Activated T-helper 2 cell treated with anti-CD3 and anti-CD28 coated beads, Interferon-gamma antibody, Interleukin-2, Interleukin-4, amounts not matched to agents 10 μg/mL and 5 μg/mL and 100 μg/mL, durations not matched to agents 14 hours and 24 hours and 36 hours (primary cell): ENCODE measurements at regions not wholly inside any gene's neighbourhood (a gene's known extent, or its start where the extent isn't known, plus 50 kb on each side); places are given as distances from the start of the nearest gene placed in this dataset.
"Not testable (repeated sequence)": the region's sequence is repeated elsewhere in the genome, so short reads cannot be mapped to it uniquely, and the experiment has no call there.

ENCODE experiments used
- DNase-seq: peaks from one replicate; pipeline ENCODE4 v3.0.0; 2021; ENCODE audit warnings: low spot score
- H3K27ac Mint-ChIP-seq: one replicate; pipeline ENCODE4 v1.8.0; 2021; ENCODE audit warnings: mixed read lengths
- H3K27me3 Mint-ChIP-seq: one replicate; pipeline ENCODE4 v1.8.0; 2021; ENCODE audit warnings: low read depth, mixed read lengths
- H3K36me3 Mint-ChIP-seq: one replicate; pipeline ENCODE4 v1.8.0; 2021; ENCODE audit warnings: low read depth, mixed read lengths
- H3K4me1 Mint-ChIP-seq: one replicate; pipeline ENCODE4 v1.8.0; 2021; ENCODE audit warnings: low read depth, mixed read lengths
- H3K4me3 Mint-ChIP-seq: one replicate; pipeline ENCODE4 v1.8.0; 2021; ENCODE audit warnings: low read depth, mild to moderate bottlenecking, moderate library complexity, mixed read lengths
- H3K9me3 Mint-ChIP-seq: one replicate; pipeline ENCODE4 v1.8.0; 2021; ENCODE audit warnings: mixed read lengths
- intact Hi-C: fragments of 100-400 bp; cut with micrococcal nuclease; formaldehyde crosslinking; loops from one replicate; pipeline ENCODE4 v1.15.1; 2023

DNA sequence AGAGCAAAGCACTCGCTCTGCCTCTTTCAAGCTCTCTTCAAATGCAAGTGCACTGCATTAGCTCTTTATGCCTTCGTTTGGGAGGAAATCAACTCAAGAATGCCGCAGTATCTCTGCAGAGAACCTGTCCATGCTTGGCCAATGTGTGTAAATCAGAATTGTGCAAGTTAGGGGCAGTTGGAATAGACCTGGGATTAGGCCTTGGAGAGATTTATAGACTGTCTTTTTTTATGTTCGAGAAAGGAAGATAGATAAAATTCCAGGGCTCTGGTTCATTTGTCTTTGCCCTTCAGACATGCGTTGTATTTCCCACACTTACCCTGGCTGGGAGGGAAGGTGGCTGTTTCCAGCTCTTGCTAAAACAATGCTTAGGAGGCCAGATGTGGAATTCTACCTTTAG is 163.7 kb downstream of the MOBP start:
- Mint-ChIP-seq H3K9me3 (peaks cover 7% of the 10 kb centered on the region), H3K36me3 (no peaks in the 10 kb centered on the region), H3K27ac (no peak overlapping the region), H3K27me3 (peaks cover 5% of the 10 kb centered on the region), H3K4me1 (no peaks in the 10 kb centered on the region), H3K4me3 (no peak overlapping the region)
- no peak for DNase-seq
- intact Hi-C loops: no loop called here

DNA sequence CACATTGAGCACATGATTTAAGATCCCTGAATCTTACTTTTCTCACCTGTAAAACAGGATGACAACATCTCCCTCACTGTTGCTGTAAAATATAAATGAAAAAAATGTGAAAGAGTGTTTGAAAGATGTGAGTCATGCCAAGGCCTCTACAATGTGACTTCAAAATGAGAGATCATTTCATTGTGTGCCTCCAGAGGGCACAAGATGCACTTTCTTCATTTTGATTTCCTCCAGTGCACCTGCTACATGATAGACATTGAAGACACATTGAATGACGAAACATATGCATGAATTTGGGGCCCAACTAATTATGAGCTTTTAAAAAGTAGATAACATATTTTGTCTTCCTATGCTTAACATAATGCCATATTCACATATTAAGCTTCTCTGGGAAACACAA is 170.3 kb downstream of the MOBP start:
- H3K4me3 Mint-ChIP-seq: no peak overlapping the region
- no peaks in the 10 kb centered on the region for H3K36me3 Mint-ChIP-seq
- intact Hi-C loops: loop anchor here (2.0 kb wide), 1 partner anchor 97 kb away; no protein-coding TSS in a partner anchor
- peaks cover 28% of the 10 kb centered on the region for H3K4me1 Mint-ChIP-seq
- H3K27me3 Mint-ChIP-seq: peaks cover 1% of the 10 kb centered on the region
- no peaks in the 10 kb centered on the region for H3K9me3 Mint-ChIP-seq
- no peak for DNase-seq
- no peak overlapping the region for H3K27ac Mint-ChIP-seq

DNA sequence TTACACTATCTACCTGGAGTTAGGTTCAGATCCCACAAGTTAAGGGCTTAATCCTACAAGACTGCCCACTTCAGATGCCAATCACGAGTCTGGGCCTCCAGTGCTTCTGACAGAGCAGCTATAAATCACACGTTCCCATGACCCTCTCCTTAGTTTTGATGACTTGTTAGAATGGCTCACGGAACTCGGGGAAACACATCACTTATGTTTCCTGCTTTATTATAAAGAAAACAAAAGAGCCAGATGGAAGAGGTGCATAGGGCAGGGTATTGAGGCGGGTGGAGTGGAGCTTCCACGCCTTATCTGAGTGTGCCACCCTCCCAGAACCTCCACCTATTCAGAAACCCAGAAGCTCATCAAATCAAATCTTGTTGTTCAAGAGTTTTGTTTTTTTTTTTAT is 170.8 kb downstream of the MOBP start:
- Mint-ChIP-seq H3K27ac (no peak overlapping the region), H3K4me3 (no peak overlapping the region), H3K27me3 (peaks cover 1% of the 10 kb centered on the region), H3K9me3 (no peaks in the 10 kb centered on the region), H3K36me3 (no peaks in the 10 kb centered on the region), H3K4me1 (peaks cover 28% of the 10 kb centered on the region)
- DNase-seq: no peak
- intact Hi-C loops: loop anchor here (2.0 kb wide), 1 partner anchor 98 kb away; no protein-coding TSS in a partner anchor

DNA sequence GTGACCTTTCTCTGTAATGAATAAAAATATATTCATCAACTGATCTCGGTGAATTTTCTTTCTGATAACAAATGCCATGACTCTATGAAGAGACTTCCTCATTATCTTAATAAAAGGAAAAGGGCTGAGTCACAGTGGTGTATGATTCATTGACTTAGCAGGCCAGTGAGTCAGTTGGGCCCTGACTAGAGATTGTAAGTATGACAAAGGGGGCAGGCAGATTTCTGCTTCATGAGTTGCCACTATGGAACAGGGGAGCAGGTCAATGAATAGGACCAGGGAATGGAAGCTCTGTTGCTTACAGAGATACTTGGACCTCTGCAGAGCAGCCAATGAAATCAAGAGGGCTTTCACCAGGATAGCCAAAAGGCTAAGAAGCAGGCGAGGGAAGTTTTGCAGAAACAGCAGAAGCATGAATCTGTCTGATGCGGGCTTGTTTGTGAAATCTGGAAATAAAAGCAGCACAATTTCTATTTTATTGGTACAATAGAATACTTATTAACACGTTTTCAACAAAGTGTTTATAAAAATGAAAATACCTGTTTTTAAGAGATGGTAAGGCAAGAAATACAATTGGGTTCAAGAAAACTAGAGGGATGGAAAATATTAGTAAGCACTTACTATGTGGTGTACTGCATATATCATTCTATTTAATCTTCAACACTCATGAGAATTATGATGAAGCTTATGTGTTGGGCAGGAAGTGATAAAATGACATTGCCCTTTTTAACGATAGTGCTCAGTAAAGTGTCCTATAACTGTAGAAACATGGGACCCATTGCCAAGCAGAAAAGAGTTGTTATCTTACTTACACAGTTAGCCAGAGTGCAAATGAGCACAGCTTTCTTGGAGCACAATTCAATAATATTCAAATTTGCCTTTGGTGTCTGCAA is 169.8 kb upstream of the MYRIP start:
- peak; percentile 12 for DNase-seq
- H3K4me3 Mint-ChIP-seq: peak overlapping the region; percentile 58
- H3K4me1 Mint-ChIP-seq: peaks cover 28% of the 10 kb centered on the region
- intact Hi-C loops: loop anchor here (2.0 to 10.0 kb wide), 2 partner anchors 75 to 99 kb away; no protein-coding TSS in a partner anchor
- no peaks in the 10 kb centered on the region for H3K9me3 Mint-ChIP-seq
- peaks cover under 1% of the 10 kb centered on the region for H3K27me3 Mint-ChIP-seq
- H3K27ac Mint-ChIP-seq: peak overlapping the region; percentile 90
- H3K36me3 Mint-ChIP-seq: no peaks in the 10 kb centered on the region

DNA sequence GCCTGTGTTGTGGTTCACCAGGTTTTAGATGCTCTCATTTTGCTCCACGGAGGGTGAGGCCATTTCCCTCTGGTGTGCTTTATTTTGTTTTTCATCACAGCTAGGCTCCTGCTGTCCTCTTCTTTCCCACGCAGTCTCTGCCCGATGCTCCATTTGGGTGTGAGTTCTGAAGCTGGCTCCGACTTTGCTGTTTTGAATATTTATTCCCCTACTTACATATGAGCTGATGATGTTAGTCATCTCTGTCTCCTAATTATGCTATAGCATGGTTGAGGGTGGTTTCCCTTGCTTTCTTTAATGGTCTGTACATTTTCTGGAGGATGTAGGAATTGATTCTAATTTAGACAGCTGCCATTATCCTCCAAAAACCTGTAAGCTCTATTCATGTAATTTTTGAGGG is 168.1 kb upstream of the MYRIP start:
- Mint-ChIP-seq H3K4me3 (peak overlapping the region; percentile 11), H3K9me3 (no peaks in the 10 kb centered on the region), H3K36me3 (no peaks in the 10 kb centered on the region)

DNA sequence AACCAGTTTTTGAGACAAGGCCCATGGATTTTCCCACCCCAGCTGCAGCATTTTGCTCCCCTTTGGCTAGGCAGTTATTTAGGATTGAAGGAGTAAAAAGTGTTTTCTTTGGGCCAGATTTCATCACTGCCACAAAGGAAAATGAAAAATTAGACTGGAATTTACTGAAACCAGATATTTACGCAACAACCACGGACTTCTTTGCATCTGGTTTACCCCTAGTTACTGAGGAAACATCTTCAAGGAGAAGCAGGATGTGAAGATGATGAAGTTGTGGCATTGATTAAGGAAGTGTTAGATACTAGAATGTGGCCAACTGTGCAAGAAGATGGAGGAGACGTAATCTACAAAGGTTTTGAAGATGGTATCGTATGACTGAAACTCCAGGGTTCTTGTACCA is 165.2 kb upstream of the MYRIP start:
- Mint-ChIP-seq H3K36me3 (no peaks in the 10 kb centered on the region), H3K4me3 (no peak overlapping the region), H3K4me1 (peaks cover 18% of the 10 kb centered on the region), H3K27ac (no peak overlapping the region), H3K27me3 (peaks cover 5% of the 10 kb centered on the region), H3K9me3 (no peaks in the 10 kb centered on the region)
- intact Hi-C loops: loop anchor here (10.0 kb wide), 1 partner anchor 71 kb away; no protein-coding TSS in a partner anchor
- DNase-seq: no peak

More for the DNA sequence above, 168.1 kb upstream of the MYRIP start:
- Mint-ChIP-seq H3K27ac (peak overlapping the region; percentile 29), H3K4me1 (peaks cover 28% of the 10 kb centered on the region), H3K27me3 (peaks cover 5% of the 10 kb centered on the region)
- DNase-seq: no peak
- intact Hi-C loops: loop anchor here (10.0 kb wide), 1 partner anchor 74 kb away; no protein-coding TSS in a partner anchor

DNA sequence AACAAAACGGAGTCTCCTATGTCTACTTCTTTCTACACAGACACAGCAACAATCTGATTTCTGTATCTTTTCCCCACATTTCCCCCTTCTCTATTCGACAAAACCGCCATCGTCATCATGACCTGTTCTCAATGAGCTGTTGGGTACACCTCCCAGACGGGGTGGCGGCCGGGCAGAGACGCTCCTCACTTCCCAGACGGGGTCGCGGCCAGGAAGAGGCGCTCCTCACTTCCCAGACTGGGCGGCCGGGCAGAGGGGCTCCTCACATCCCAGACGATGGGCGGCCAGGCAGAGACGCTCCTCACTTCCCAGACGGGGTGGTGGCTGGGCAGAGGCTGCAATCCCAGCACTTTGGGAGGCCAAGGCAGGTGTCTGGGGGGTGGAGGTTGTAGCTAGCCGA is 158.2 kb upstream of the MYRIP start:
- DNase-seq, H3K4me1 Mint-ChIP-seq, H3K36me3 Mint-ChIP-seq, H3K27me3 Mint-ChIP-seq, intact Hi-C loops, H3K27ac Mint-ChIP-seq, H3K4me3 Mint-ChIP-seq, H3K9me3 Mint-ChIP-seq: not testable (repeated sequence)

DNA sequence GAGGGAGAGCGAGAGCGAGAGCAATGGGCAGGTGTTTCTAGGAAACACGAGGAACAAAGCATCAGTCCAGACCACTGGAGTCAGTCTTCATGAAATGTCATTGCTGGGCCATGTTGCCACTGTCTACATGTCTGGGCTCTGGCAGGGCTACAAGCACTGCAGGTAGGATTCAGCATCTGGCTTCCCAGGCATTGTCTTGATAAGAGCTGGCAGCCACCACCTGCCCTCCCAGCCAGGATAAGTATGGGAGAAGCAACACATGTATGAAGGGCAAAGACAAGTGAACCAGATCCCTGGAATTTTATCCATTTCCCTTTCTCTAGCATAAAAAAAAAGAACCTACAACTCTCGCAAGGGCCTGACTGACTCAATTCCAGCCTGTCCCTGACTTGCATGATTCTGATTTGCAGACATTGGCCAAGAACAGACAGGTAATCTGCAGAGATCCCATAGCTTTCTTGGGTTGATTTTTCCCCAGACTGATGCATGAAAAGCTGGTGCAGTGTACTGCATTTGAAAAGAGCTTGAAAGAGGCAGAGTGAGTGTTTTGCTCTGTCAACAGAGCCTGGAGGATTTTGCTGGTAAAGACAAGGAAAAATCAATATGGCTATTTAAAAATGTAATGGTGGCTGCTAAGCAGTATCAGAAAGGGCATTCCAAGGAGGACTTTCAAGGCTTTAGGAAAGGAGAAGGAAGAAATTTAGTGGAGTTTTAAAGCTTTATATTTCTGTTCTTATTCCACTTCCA is 157.2 kb upstream of the MYRIP start:
- Mint-ChIP-seq H3K4me3 (no peak overlapping the region), H3K36me3 (no peaks in the 10 kb centered on the region), H3K27me3 (peaks cover 5% of the 10 kb centered on the region), H3K4me1 (no peaks in the 10 kb centered on the region), H3K9me3 (no peaks in the 10 kb centered on the region), H3K27ac (no peak overlapping the region)
- DNase-seq: no peak
- intact Hi-C loops: no loop called here

DNA sequence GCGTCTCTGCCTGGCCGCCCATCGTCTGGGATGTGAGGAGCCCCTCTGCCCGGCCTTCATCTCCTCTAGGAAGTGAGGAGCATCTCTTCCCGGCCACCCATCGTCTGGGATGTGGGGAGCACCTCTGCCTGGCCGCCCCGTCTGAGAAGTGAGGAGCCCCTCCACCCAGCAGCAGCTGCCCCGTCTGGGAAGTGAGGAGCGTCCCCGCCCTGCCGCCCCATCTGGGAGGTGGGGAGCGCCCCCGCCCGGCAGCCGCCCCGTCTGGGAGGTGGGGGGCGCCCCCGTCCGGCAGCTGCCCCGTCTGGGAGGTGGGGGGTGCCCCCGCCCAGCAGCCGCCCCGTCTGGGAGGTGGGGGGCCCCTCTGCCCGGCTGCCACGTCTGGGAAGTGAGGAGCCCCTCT is 153.7 kb upstream of the MYRIP start:
- H3K27me3 Mint-ChIP-seq, H3K27ac Mint-ChIP-seq, H3K4me3 Mint-ChIP-seq, intact Hi-C loops, H3K4me1 Mint-ChIP-seq, DNase-seq, H3K36me3 Mint-ChIP-seq, H3K9me3 Mint-ChIP-seq: not testable (repeated sequence)

DNA sequence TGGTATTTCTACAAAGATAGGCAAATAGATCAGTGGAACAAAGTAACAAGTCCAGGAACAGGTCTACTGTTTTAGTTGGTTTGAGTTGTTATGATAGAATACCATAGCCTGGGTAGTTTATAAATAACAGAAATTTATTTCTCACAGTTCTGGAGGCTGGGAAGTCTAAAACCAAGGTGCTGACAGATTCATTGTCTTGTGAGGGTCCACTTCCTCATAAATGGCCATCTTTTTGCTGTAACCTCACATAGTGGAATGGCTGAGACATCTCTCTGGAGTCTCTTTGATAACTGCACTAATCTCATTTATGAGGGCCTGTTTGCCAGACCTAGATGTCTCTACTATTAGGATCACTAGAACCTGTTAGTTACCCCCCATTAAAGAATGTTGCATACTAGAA is 152.3 kb upstream of the MYRIP start:
- Mint-ChIP-seq H3K27me3 (peaks cover 5% of the 10 kb centered on the region), H3K4me1 (no peaks in the 10 kb centered on the region), H3K36me3 (no peaks in the 10 kb centered on the region), H3K9me3 (no peaks in the 10 kb centered on the region), H3K4me3 (no peak overlapping the region), H3K27ac (no peak overlapping the region)
- DNase-seq: no peak
- intact Hi-C loops: no loop called here

DNA sequence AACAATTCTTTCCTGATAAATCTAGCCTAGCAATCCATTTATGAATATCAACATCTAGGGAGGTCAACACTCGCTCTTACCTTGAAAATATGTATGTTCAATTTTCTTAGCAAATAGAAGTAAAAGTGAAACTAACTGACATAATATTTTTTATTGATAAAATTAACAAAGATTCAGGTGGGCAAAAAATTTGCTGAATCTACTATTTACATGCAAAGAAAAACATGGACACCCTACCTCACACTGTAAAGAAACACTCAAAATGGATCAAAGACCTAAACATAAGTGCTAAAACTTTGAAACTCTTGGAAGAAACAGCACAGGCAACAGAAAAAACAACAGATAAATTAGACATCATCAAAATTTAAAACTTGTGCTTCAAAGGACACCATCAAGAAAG is 151.6 kb upstream of the MYRIP start:
- no peaks in the 10 kb centered on the region for H3K4me1 Mint-ChIP-seq
- intact Hi-C loops: no loop called here
- DNase-seq: no peak
- no peaks in the 10 kb centered on the region for H3K36me3 Mint-ChIP-seq
- H3K27ac Mint-ChIP-seq: no peak overlapping the region
- H3K27me3 Mint-ChIP-seq: peaks cover 7% of the 10 kb centered on the region
- H3K9me3 Mint-ChIP-seq: no peaks in the 10 kb centered on the region
- H3K4me3 Mint-ChIP-seq: no peak overlapping the region

DNA sequence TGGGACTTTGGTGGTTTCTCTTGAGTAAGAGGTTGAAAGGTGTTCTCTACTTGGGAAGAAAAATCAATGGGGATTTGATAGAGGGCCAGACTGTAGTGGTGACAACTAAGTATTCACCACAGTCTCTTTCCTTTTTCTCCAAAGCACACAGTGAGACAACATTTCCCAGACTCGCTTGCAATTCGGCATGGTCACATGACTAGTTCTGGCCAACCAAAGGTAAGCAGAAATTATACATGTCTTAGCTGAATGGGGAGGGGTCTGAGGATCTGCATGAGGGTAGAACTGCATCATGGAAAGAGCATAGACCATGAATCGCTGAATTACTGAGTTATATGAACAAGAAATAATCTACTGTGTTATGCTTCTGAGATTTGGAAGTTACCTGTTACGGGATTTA is 144.5 kb upstream of the MYRIP start:
- Mint-ChIP-seq H3K27ac (no peak overlapping the region), H3K4me3 (no peak overlapping the region), H3K27me3 (peaks cover 10% of the 10 kb centered on the region), H3K4me1 (peaks cover 1% of the 10 kb centered on the region), H3K9me3 (no peaks in the 10 kb centered on the region), H3K36me3 (no peaks in the 10 kb centered on the region)
- intact Hi-C loops: no loop called here
- no peak for DNase-seq

DNA sequence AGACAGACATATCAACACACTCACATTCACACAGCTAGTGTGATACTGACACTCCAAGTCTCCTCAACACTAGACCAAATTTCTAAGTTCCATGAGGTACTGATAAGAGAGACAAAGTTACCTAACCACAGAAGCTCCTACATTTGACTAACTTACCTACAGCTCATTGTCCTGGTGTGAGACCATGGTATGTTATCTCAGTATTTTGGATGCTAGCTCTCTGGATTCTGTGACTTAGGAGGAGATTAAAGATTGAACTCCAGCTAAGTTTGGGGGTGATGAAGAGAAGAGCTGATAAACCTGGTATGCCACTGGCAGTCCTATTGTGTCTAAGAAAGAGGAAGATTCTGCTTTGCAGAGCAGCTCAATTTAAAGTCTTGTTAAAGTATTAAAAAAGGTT is 144.0 kb upstream of the MYRIP start:
- no peak for DNase-seq
- H3K4me3 Mint-ChIP-seq: no peak overlapping the region
- H3K4me1 Mint-ChIP-seq: peaks cover 1% of the 10 kb centered on the region
- peaks cover 10% of the 10 kb centered on the region for H3K27me3 Mint-ChIP-seq
- intact Hi-C loops: no loop called here
- no peaks in the 10 kb centered on the region for H3K36me3 Mint-ChIP-seq
- H3K9me3 Mint-ChIP-seq: no peaks in the 10 kb centered on the region
- no peak overlapping the region for H3K27ac Mint-ChIP-seq
